SK-N-SH treated with all-trans-retinoic acid at 6 μM for 48 hours (cell line): ENCODE measurements at regions not wholly inside any gene's neighbourhood (a gene's known extent, or its start where the extent isn't known, plus 50 kb on each side); places are given as distances from the start of the nearest gene placed in this dataset.
"Not testable (repeated sequence)": the region's sequence is repeated elsewhere in the genome, so short reads cannot be mapped to it uniquely, and the experiment has no call there.

ENCODE experiments used
- ARNTL ChIP-seq: fragments of 450-650 bp; formaldehyde crosslinking; IDR thresholded peaks from 2 replicates; pipeline ENCODE4 v1.5.0; 2020; ENCODE audit warnings: low read depth, mild to moderate bottlenecking, moderate library complexity, borderline replicate concordance
- BACH2 ChIP-seq: fragments of 250-450 bp; sonication (Bioruptor Pico); IDR thresholded peaks from 2 replicates; pipeline ENCODE4 v1.9.0; 2021; ENCODE audit warnings: mild to moderate bottlenecking, borderline replicate concordance
- CSDC2 ChIP-seq: fragments of 250-450 bp; sonication (Bioruptor Pico); IDR thresholded peaks from 2 replicates; pipeline ENCODE4 v1.5.0; 2020; ENCODE audit warnings: mild to moderate bottlenecking, moderate library complexity
- PPARA ChIP-seq: fragments of 250-450 bp; sonication (Bioruptor Pico); IDR thresholded peaks from 2 replicates; pipeline ENCODE4 v1.5.0; 2020; ENCODE audit warnings: mild to moderate bottlenecking, borderline replicate concordance
- SNAI2 ChIP-seq: fragments of 250-450 bp; sonication (Bioruptor Pico); IDR thresholded peaks from 2 replicates; pipeline ENCODE4 v1.5.0; 2020; ENCODE audit warnings: mild to moderate bottlenecking, moderate library complexity
- ZFP3 ChIP-seq: fragments of 250-450 bp; sonication (Bioruptor Pico); IDR thresholded peaks from 2 replicates; pipeline ENCODE4 v1.5.0; 2020; ENCODE audit warnings: mild to moderate bottlenecking, moderate library complexity
- ZNF565 ChIP-seq: fragments of 450-650 bp; formaldehyde crosslinking; conservative IDR thresholded peaks from 2 replicates; pipeline ENCODE4 v1.5.0; 2020; ENCODE audit warnings: low read depth, mild to moderate bottlenecking, moderate library complexity
- ZNF70 ChIP-seq: fragments of 450-650 bp; formaldehyde crosslinking; IDR thresholded peaks from 2 replicates; pipeline ENCODE4 v1.5.0; 2020; ENCODE audit warnings: mild to moderate bottlenecking, moderate library complexity
- TF ChIP-seq, protein P1 (sequence below): fragments of 250-450 bp; sonication (Bioruptor Pico); IDR thresholded peaks from 2 replicates; pipeline ENCODE4 v1.8.0; 2020; ENCODE audit warnings: mild to moderate bottlenecking, moderate library complexity, borderline replicate concordance
- TF ChIP-seq, protein P2 (sequence below): fragments of 250-450 bp; sonication (Bioruptor Pico); IDR thresholded peaks from 2 replicates; pipeline ENCODE4 v1.5.1; 2020; ENCODE audit warnings: low read depth, mild to moderate bottlenecking, moderate library complexity

DNA sequence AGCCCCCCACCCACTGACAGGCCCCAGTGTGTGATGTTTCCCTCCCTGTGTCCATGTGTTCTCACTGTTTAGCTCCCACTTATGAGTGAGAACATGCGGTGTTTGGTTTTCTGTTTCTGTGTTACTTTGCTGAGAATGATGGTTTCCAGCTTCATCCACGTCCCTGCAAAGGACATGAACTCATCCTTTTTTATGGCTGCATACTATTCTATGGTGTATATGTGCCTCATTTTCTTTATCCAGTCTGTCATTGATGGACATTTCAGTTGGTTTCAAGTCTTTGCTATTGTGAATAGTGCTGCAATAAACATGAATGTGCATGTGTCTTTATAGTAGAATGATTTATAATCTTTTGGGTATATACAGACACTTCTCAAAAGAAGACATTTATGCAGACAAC is 88.6 kb upstream of the EGFL6 start:
- TF ChIP-seq SNAI2 (CRISPR knock-in tag); CSDC2 (CRISPR knock-in tag); ZNF70 (CRISPR knock-in tag); PPARA; ZNF565; BACH2 (CRISPR knock-in tag); ZFP3 (CRISPR knock-in tag); ARNTL (CRISPR knock-in tag): not testable (repeated sequence)
- TF ChIP-seq, protein P1, sequence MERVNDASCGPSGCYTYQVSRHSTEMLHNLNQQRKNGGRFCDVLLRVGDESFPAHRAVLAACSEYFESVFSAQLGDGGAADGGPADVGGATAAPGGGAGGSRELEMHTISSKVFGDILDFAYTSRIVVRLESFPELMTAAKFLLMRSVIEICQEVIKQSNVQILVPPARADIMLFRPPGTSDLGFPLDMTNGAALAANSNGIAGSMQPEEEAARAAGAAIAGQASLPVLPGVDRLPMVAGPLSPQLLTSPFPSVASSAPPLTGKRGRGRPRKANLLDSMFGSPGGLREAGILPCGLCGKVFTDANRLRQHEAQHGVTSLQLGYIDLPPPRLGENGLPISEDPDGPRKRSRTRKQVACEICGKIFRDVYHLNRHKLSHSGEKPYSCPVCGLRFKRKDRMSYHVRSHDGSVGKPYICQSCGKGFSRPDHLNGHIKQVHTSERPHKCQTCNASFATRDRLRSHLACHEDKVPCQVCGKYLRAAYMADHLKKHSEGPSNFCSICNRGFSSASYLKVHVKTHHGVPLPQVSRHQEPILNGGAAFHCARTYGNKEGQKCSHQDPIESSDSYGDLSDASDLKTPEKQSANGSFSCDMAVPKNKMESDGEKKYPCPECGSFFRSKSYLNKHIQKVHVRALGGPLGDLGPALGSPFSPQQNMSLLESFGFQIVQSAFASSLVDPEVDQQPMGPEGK (CRISPR knock-in tag) = not testable (repeated sequence)
- TF ChIP-seq, protein P2, sequence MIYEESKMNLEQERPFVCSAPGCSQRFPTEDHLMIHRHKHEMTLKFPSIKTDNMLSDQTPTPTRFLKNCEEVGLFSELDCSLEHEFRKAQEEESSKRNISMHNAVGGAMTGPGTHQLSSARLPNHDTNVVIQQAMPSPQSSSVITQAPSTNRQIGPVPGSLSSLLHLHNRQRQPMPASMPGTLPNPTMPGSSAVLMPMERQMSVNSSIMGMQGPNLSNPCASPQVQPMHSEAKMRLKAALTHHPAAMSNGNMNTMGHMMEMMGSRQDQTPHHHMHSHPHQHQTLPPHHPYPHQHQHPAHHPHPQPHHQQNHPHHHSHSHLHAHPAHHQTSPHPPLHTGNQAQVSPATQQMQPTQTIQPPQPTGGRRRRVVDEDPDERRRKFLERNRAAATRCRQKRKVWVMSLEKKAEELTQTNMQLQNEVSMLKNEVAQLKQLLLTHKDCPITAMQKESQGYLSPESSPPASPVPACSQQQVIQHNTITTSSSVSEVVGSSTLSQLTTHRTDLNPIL (CRISPR knock-in tag) = not testable (repeated sequence)
